H9 (cell line): ENCODE measurements at regions not wholly inside any gene's neighbourhood (a gene's known extent, or its start where the extent isn't known, plus 50 kb on each side); places are given as distances from the start of the nearest gene placed in this dataset.

ENCODE experiments used
- DNase-seq: peaks from one replicate; pipeline ENCODE4 v3.0.0-alpha.2; 2017
- H2AFZ ChIP-seq: one replicate; pipeline ENCODE4 v1.6.1; 2013; ENCODE audit warnings: mild to moderate bottlenecking, low read length, control low read depth, moderate library complexity
- H2AK5ac ChIP-seq: 2 replicates; pipeline ENCODE4 v1.6.1; 2013; ENCODE audit warnings: low read length, control low read depth, mixed read lengths; ENCODE audit not compliant: insufficient read length
- H2BK120ac ChIP-seq: one replicate; pipeline ENCODE4 v1.6.1; 2013; ENCODE audit warnings: low read depth, mild to moderate bottlenecking, low read length, control low read depth, inconsistent platforms; ENCODE audit not compliant: poor library complexity, severe bottlenecking
- H2BK12ac ChIP-seq: 2 replicates; pipeline ENCODE4 v1.6.1; 2013; ENCODE audit warnings: low read length, control low read depth, mixed read lengths, low read depth; ENCODE audit not compliant: insufficient read length
- H2BK15ac ChIP-seq: 2 replicates; pipeline ENCODE4 v1.6.1; 2013; ENCODE audit warnings: low read depth, low read length, control low read depth
- H2BK20ac ChIP-seq: one replicate; pipeline ENCODE4 v1.6.1; 2013; ENCODE audit warnings: low read depth, mild to moderate bottlenecking, low read length, control low read depth, inconsistent platforms; ENCODE audit not compliant: poor library complexity, severe bottlenecking
- H2BK5ac ChIP-seq: 2 replicates; pipeline ENCODE4 v1.6.1; 2013; ENCODE audit warnings: low read length, control low read depth, mixed read lengths; ENCODE audit not compliant: insufficient read length
- H3K14ac ChIP-seq: 2 replicates; pipeline ENCODE4 v1.6.1; 2013; ENCODE audit warnings: low read length, control low read depth; ENCODE audit not compliant: insufficient read depth
- H3K18ac ChIP-seq: 2 replicates; pipeline ENCODE4 v1.6.1; 2013; ENCODE audit warnings: low read depth, mild to moderate bottlenecking, mixed read lengths, low read length, control low read depth; ENCODE audit not compliant: insufficient read length
- H3K23ac ChIP-seq: 2 replicates; pipeline ENCODE4 v1.6.1; 2013; ENCODE audit warnings: low read length, control low read depth, mixed read lengths, low read depth; ENCODE audit not compliant: insufficient read length
- H3K23me2 ChIP-seq: 2 replicates; pipeline ENCODE4 v1.6.1; 2013; ENCODE audit warnings: low read depth, mild to moderate bottlenecking, mixed read lengths, low read length, control low read depth; ENCODE audit not compliant: insufficient read length, poor library complexity, severe bottlenecking
- H3K27ac ChIP-seq: 2 replicates; pipeline ENCODE4 v1.5.1; 2013; ENCODE audit warnings: low read length, control low read depth, mixed read lengths, low read depth; ENCODE audit not compliant: insufficient read length
- H3K27me3 ChIP-seq: 2 replicates; pipeline ENCODE4 v1.6.1; 2013; ENCODE audit warnings: low read length, control low read depth, inconsistent platforms; ENCODE audit not compliant: insufficient read depth
- H3K4ac ChIP-seq: 2 replicates; pipeline ENCODE4 v1.6.1; 2013; ENCODE audit warnings: low read depth, mild to moderate bottlenecking, control low read depth, inconsistent platforms, low read length, moderate library complexity
- H3K4me1 ChIP-seq: 2 replicates; pipeline ENCODE4 v1.6.1; 2013; ENCODE audit warnings: low read length, control low read depth, inconsistent platforms; ENCODE audit not compliant: insufficient read depth
- H3K4me2 ChIP-seq: 2 replicates; pipeline ENCODE4 v1.6.1; 2013; ENCODE audit warnings: low read length, control low read depth, mixed read lengths; ENCODE audit not compliant: insufficient read length, insufficient read depth
- H3K56ac ChIP-seq: 2 replicates; pipeline ENCODE4 v1.6.1; 2013; ENCODE audit warnings: low read depth, mild to moderate bottlenecking, mixed read lengths, low read length, control low read depth; ENCODE audit not compliant: insufficient read length
- H3K79me1 ChIP-seq: 2 replicates; pipeline ENCODE4 v1.6.1; 2013; ENCODE audit warnings: low read depth, mild to moderate bottlenecking, moderate library complexity, low read length, control low read depth, inconsistent platforms; ENCODE audit not compliant: insufficient read depth, poor library complexity, severe bottlenecking
- H3K79me2 ChIP-seq: 2 replicates; pipeline ENCODE4 v1.6.1; 2013; ENCODE audit warnings: low read length, control low read depth, inconsistent platforms; ENCODE audit not compliant: insufficient read depth
- H3K9ac ChIP-seq: 2 replicates; pipeline ENCODE4 v1.6.1; 2013; ENCODE audit warnings: low read length, control low read depth, mixed read lengths; ENCODE audit not compliant: insufficient read length; ENCODE audit errors: extremely low read depth
- H3K9me3 ChIP-seq: one replicate; pipeline ENCODE4 v1.6.1; 2013; ENCODE audit warnings: low read depth, low read length, inconsistent platforms; ENCODE audit not compliant: control insufficient read depth
- H3T11ph ChIP-seq: one replicate; pipeline ENCODE4 v1.6.1; 2013; ENCODE audit warnings: mild to moderate bottlenecking, low read length, control low read depth, inconsistent platforms
- H4K20me1 ChIP-seq: one replicate; pipeline ENCODE4 v1.6.1; 2013; ENCODE audit not compliant: control insufficient read depth, insufficient read length, insufficient read depth
- H4K5ac ChIP-seq: 2 replicates; pipeline ENCODE4 v1.6.1; 2013; ENCODE audit warnings: low read depth, mild to moderate bottlenecking, mixed read lengths, low read length, control low read depth; ENCODE audit not compliant: insufficient read length
- H4K8ac ChIP-seq: replicated peaks from 2 replicates; pipeline ENCODE4 v1.6.1; 2013; ENCODE audit warnings: low read length, control low read depth, mixed read lengths, low read depth; ENCODE audit not compliant: insufficient read length
- H4K91ac ChIP-seq: 2 replicates; pipeline ENCODE4 v1.6.1; 2013; ENCODE audit warnings: low read depth, mild to moderate bottlenecking, moderate library complexity, mixed read lengths, low read length, control low read depth; ENCODE audit not compliant: insufficient read length
- H3K27ac Mint-ChIP-seq, 3 experiments: 2 replicates in 2 of 3; 3 replicates in 1 of 3; pipeline ENCODE4 v1.8.0; 2020 to 2021; ENCODE audit warnings: mixed read lengths in 3 of 3, mild to moderate bottlenecking in 1 of 3, moderate library complexity in 1 of 3
- H3K27me3 Mint-ChIP-seq: 2 replicates; pipeline ENCODE4 v1.8.0; 2021; ENCODE audit warnings: low read depth, mild to moderate bottlenecking, moderate library complexity, mixed read lengths
- H3K36me3 Mint-ChIP-seq, 3 experiments: 2 replicates in 2 of 3; 3 replicates in 1 of 3; pipeline ENCODE4 v1.8.0; 2020 to 2021; ENCODE audit warnings: low read depth in 3 of 3, mixed read lengths in 3 of 3; ENCODE audit not compliant: insufficient read depth in 1 of 3
- H3K4me1 Mint-ChIP-seq, 2 experiments: 2 replicates each; pipeline ENCODE4 v1.8.0; 2020; ENCODE audit warnings: mixed read lengths in 2 of 2
- H3K4me3 Mint-ChIP-seq, 2 experiments: 2 replicates in 1 of 2; 3 replicates in 1 of 2; pipeline ENCODE4 v1.8.0; 2020 to 2021; ENCODE audit warnings: mild to moderate bottlenecking in 2 of 2, mixed read lengths in 2 of 2, moderate library complexity in 1 of 2
- H3K9me3 Mint-ChIP-seq, 2 experiments: 2 replicates in 1 of 2; 3 replicates in 1 of 2; pipeline ENCODE4 v1.8.0; 2020; ENCODE audit warnings: mild to moderate bottlenecking in 2 of 2, mixed read lengths in 2 of 2, moderate library complexity in 1 of 2
- CTCF ChIP-seq: fragments of 200-600 bp; sonication (generic); conservative IDR thresholded peaks from 3 replicates; pipeline ENCODE4 v1.8.0; 2021; ENCODE audit warnings: antibody characterized with exemption, mild to moderate bottlenecking
- WGBS: extraction: QIAGEN DNeasy Blood & Tissue Kit; methylation state at CpG from one replicate; pipeline ENCODE4 v1.1.7; 2013; ENCODE audit warnings: missing lambda C conversion rate, low lambda C conversion rate, mixed read lengths; ENCODE audit not compliant: insufficient read length; ENCODE audit errors: extremely low coverage; 5-methylcytosine and 5-hydroxymethylcytosine counted together

GRCh38 chr1:72942008-72942407, 659.7 kb upstream of the NEGR1 start:
- no peak overlapping the region for H3K14ac ChIP-seq
- Mint-ChIP-seq H3K27ac (no peak overlapping the region), H3K4me1 (peaks cover 19 to 28% of the 10 kb centered on the region in 2 experiments), H3K36me3 (no peaks in the 10 kb centered on the region), H3K9me3 (no peaks in the 10 kb centered on the region), H3K27me3 (no peaks in the 10 kb centered on the region), H3K4me3 (no peak overlapping the region)
- no peaks in the 10 kb centered on the region for H4K20me1 ChIP-seq
- no peak overlapping the region for H3K18ac ChIP-seq
- no peaks in the 10 kb centered on the region for H3K79me1 ChIP-seq
- no peak overlapping the region for H3K56ac ChIP-seq
- H3K27me3 ChIP-seq: no peaks in the 10 kb centered on the region
- no peak overlapping the region for H4K8ac ChIP-seq
- no peaks in the 10 kb centered on the region for H3K9me3 ChIP-seq
- no peak overlapping the region for H4K91ac ChIP-seq
- no peak overlapping the region for H4K5ac ChIP-seq
- no peak overlapping the region for H2BK5ac ChIP-seq
- H2BK12ac ChIP-seq: no peak overlapping the region
- no peak for TF ChIP-seq CTCF
- no CpG with 5 or more reads among the region's 2 CpGs for WGBS
- no peak overlapping the region for H2BK15ac ChIP-seq
- H3T11ph ChIP-seq: no peak overlapping the region
- no peak overlapping the region for H3K23ac ChIP-seq
- H2BK120ac ChIP-seq: no peak overlapping the region
- H3K4ac ChIP-seq: no peak overlapping the region
- H3K9ac ChIP-seq: no peak overlapping the region
- H2AK5ac ChIP-seq: no peak overlapping the region
- no peaks in the 10 kb centered on the region for H3K23me2 ChIP-seq
- no peak overlapping the region for H2AFZ ChIP-seq
- no peaks in the 10 kb centered on the region for H3K79me2 ChIP-seq
- DNase-seq: no peak
- H2BK20ac ChIP-seq: no peak overlapping the region
- no peak overlapping the region for H3K4me2 ChIP-seq
- peaks cover 5% of the 10 kb centered on the region; the same call in 1 of the 2 replicates for H3K4me1 ChIP-seq
- H3K27ac ChIP-seq: no peak overlapping the region
